Stimulated activated CD4-positive, alpha-beta T cell treated with anti-CD3 and anti-CD28 coated beads, Interleukin-1b, Interleukin-23, amount 100 ng/mL, for 48 hours (primary cell): ENCODE measurements at regions not wholly inside any gene's neighbourhood (a gene's known extent, or its start where the extent isn't known, plus 50 kb on each side); places are given as distances from the start of the nearest gene placed in this dataset.
A peak's percentile ranks its signal among the peaks of the same experiment; 100 is the strongest.
"Not testable (repeated sequence)": the region's sequence is repeated elsewhere in the genome, so short reads cannot be mapped to it uniquely, and the experiment has no call there.

Experiments used
- DNase-seq: peaks from one replicate; pipeline ENCODE4 v3.0.0-alpha.2; 2020

DNA sequence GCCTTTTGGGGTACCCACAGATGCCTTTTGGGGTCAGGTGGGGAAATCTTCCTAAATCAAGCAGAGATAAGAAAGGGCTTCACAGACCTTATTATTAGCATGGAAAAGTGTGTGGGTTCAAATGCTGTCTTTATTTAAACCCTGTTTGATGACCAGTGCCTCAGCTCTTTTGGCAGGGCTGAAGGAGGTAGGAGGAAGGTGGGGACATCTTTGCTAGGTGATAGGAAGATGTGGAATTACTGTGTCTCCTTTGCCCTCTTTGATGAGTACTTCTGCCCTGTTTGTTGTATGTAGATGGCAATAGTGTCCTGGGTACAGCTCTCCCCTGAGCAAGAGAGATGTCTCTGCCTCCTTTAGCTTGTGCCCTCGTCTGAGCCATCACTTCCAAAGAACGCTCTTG, 333.3 kb upstream of the ROPN1 start:
- DNase-seq = no peak

DNA sequence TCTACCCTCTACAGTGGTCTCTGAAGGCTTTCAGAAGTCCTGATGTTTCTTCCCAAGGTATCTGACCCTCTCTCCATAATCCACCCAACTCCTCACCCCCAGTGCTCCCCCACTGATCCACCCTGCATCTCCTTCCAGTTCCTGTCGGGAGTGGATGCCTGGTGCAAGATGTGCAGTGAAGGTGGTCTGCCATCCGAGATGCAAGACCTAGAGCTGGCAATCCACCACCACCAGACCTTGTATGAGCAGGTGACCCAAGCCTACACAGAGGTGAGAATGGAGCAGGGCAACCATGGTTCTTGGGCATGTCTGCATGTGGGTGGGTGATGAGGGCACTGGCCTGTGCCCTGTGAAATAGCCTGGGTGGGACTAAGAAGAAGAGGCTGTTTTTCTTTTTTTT, 337.8 kb upstream of the ROPN1 start:
- DNase-seq = no peak

DNA sequence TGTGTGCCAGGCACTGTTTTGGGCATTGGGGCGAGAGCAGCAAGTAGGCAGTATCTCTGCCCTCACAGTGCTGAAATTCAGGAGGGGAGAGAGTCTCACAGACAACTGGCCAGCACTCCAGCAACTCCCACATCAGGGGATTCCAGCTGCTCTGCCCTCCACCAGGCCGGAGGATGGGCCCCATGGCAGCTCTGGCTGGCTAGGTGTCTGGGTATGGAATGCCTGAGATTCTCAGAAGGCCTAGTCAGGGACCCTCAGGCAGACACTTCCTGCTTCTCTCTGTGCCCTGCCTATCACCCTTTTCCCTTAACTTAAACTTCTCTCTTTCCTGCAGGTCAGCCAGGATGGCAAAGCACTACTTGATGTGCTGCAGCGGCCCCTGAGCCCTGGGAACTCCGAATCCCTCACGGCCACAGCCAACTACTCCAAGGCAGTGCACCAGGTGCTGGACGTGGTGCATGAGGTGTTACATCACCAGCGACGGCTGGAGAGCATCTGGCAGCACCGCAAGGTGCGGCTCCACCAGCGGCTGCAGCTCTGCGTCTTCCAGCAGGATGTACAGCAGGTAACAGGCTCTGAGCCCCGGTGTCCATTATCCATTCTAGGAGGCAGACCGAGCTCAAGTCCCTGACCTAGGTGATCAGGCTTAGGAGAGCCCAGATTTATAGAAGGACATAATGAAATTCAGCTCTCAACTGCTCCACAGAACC, 342.2 kb upstream of the ROPN1 start:
- DNase-seq = no peak

DNA sequence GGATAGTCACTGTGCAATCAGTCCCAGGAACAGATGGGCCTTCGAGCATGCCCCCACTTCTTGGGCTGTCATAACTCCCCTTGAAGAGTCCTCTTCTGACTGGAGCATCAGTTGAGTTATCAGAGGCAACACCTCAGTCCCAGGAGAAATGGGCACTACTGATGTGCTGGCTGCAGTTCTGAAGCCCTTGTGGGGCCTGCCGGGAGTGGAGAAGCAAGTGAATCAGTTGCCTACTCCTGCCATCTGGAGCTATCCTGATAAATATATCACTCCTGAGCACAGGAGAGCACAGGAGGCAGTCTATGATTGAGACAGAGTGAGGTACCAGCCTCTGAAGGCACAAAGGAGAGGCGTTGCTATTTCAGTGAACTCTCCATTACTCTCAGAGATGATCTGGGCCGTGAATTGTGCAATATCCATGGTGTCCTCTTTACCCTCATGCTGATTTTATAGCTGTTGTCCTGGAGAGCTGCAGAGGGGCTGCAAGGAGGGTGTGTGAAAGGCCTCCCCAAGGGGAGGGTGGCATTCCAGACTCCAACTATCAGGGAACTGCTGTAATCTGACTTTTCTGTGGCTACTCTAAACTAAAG, 344.2 kb upstream of the ROPN1 start:
- no peak for DNase-seq

DNA sequence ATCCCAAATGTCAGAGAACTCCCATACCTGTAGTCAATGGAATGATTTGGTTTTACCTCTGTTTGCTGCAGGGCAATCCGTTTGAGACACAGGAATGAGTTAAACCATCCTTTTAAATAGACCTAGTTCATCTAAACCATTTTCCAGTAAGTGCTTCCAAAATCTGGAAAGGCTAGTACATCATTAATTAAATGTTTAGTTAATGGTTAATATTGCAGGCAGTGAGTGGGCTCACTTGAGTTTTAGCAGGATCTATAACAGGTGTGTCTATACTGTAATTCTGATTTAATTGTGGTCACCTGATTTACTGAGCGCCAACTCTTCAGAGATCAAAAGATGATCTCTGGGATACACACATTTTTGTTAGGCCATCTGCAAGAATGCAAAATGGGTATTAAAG, 353.9 kb upstream of the ROPN1 start:
- no peak for DNase-seq

DNA sequence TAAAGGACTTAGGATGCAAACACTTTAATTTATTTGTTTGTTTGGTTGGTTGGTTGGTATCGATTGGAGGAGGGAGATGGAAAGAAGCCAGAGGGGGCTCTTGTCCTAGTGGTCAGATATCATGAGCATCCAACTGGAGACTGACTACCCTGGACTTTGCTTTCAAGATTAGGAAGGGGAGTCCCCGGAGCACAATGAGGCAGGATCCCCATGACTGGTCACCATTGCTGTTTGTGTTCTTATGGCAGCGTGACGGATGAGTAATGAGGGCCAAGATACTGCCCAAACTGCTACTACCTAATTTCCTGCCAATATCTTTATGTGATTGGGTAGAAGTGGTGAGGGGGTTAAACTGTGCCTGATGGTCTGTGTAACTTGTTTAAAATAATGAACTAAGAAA, 354.6 kb upstream of the ROPN1 start:
- no peak for DNase-seq

DNA sequence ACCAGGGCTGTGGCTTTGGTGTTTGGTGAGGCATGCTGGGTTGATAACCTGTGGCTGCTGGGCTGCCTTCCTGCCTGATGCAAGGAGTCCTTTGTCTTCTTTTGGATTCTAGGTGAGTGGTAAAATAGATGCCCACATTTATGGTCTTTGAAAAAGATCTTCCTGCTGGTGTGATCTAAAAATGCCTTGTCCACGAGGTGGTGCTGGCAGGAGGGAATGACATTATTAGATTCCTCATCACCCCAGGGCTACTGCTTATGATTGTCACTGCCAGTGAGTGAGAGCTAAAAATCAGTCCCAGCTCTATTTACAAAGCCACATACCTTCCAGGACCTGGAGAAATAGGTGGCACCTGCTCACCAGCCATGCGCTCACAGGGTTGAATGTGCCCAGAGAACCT, 355.5 kb upstream of the ROPN1 start:
- DNase-seq = no peak

DNA sequence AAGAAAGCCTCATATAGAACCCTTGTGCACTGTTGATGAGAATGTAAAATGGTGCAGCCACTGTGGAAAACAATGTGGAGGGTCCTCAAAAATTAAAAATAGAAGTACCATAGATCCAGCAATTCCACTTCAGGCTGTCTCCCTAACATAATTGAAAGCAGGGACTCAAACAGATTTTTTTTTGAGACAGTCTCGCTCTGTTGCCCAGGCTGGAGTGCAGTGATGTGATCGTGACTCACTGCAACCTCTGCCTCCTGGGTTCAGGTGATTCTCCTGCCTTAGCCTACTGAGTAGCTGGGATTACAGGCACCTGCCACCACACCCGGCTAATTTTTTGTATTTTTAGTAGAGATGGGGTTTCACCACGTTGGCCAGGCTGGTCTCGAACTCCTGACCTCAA, 356.6 kb upstream of the ROPN1 start:
- not testable (repeated sequence) for DNase-seq

DNA sequence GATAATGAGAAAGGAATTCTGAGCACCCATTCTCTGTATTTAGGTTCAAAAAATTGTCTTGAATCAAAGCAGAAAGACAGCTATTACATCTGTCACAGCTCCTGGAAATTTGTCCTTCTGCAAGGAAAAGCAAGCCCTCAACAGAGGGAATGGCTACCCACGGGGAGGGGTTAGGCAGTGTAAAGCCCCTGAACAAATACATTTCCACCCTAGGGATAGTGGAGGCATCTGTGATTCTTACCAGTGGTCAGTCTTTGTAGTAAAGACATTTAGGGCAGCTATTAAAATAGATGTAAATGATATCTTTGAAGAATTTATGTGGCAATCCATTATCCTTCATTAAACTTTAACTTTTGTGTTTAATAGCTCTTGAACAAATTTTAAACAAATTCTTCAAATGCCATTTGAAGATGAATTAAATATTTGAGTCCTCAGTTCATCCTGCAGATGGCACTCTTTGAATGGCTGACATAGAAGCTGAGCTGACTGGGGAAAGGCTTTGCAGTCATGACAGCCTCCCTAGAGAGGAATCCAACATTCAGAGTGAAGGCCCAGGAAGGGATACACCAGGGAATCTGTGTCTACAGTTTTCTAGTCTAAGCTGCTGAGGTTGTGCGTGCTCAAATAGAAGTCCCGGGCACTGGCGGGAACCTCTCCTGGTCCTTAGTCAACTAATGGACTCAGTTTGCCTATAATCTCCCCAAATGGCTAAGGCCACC, 359.7 kb upstream of the ROPN1 start:
- no peak for DNase-seq

DNA sequence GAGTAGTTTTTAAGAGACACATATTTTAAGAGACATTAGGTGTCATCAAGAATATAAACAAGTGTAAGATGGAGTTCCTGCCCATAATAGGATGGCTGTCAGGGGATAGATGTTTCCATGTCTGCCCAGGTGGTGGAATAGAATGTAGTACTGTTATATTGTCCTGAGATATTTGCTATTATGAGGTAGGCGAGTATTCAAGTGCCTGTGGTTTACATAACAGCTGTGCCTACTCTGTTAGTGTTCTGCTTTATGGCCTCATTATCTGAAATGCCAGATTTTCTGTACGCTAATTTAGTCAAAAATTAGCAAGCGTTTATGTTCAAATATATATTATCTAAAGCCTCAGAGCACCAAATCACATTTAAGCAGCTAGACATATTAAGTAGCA, 360.2 kb upstream of the ROPN1 start:
- no peak for DNase-seq

DNA sequence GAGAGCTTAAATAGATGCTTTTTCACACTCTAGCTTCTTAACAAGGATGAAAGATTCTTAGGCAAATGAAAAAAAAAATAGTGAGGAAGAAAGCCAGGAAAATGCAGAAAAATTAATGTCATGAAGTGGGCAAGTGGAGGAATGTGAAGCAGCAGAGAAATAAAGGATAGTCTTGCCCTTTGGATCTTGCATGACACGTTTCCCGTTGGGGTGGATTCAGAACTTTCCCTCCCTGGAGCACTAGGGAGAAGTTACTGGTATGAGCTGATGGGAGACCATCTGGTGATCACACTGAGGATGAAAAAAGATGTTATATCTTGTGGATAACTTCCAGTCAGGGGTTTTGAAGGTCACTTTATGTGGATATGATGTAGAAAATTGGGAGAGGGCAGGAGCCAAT, 361.8 kb upstream of the ROPN1 start:
- no peak for DNase-seq

DNA sequence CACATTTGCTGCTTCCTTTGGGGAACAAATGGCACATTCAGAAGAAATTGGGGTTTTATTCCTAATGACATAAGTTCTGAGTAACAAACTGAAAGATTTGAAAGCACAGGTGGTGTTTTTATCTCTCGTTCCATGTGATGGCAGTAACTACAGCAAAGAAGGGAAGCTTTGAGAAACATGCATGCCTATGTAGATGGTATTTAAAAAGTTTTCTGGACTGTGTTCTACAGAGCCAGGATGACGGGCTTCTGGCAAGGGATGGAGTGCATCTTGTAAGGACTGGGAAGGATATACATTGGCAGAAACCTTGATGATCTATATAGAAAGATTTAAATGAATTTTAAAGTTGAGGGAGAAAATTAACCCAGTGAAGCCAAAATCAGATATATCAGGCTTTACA, 362.2 kb upstream of the ROPN1 start:
- no peak for DNase-seq

DNA sequence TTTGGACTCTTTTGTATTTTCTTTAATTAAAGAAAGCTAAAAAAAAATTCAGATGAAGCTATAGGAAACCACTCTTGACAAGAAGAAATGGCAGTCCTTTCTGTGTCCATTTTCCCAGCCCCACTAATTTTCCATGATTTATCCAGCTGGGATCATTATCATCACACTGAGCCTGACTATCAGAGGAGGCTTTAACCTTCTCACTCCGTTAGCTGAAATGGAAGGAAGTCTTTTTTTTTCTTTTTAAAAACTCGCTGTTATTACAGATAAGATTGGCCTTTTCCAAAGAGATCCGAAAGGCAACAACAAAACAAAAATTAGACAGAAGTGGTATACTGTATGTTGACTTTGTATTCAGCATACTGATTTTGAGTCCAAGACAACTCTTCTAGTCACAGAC, 366.2 kb upstream of the ROPN1 start:
- no peak for DNase-seq

DNA sequence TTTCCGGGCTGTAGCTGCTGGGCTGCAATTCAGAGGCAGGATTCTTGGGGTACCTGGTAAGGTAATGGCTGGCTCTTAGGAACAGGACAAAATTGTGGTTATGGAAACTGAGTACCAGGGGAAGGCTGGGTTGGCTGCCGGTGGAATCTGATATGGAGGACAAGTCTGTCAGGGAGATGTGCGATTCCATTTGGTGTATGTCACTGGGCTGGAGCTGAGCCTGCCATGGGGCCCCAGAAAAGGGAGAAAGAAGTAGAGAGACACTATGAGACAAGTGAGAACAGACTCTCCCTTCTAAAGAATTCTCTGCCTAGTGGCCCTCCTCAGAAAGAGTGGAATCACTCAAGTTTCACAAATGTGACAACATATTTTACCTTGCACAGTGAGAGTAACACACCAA, 368.2 kb upstream of the ROPN1 start:
- DNase-seq = no peak

DNA sequence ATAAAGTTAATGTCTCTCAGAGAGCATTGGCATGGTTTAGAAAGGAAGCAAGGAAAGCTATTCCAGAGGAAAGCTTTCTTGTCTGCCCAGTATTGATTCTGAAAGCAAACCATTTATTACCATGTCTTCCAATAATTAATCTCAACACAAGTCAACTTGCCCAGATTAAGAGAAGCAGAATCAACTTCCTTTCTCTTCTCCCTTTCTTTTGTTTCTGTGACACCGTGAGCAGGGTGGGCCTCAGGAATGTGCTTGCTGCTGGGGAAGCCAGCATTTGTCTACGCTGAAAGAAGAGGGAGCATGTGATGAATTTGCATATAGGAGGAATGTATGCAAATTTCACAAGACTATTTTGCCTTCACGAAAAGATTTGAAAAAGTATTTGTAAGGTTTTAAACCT, 368.6 kb upstream of the ROPN1 start:
- no peak for DNase-seq

DNA sequence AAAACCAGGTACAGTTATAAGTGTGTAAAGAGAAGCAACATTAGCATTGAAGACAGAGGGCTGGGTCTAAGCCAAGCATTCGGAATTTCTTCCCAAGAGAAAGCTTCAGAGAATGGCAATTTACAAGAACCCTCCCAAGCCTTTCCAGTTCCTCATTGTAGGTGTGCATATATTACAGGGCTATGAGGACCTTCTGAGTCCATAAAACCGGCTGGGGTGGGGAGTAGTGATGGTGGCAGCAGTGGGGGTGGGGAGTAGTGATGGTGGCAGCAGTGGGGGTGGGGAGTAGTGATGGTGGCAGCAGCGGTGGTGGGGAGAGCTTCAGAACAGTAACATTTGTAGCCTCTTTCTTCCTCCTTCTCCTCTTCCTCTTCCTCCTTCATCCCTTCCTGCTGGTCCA, 368.7 kb upstream of the UMPS start:
- DNase-seq = no peak

DNA sequence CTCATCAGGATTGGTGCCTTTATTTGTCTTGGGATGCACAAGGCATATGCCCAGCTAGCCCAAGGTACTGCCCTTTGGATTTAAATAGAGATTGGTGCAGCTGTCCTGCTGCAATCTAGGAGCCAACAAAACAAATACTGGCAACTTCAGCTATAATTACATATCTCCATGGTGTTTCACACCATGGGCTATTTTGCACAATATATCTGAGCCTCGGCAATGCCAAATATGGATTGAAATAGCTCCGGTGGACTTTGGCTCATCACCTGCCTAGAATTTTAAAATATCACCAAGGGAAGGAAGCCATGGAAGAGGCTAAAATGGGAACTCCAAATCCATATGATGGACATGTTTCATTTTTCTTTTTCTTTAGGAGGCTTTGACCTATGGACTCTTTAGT, 367.8 kb upstream of the UMPS start:
- no peak for DNase-seq

DNA sequence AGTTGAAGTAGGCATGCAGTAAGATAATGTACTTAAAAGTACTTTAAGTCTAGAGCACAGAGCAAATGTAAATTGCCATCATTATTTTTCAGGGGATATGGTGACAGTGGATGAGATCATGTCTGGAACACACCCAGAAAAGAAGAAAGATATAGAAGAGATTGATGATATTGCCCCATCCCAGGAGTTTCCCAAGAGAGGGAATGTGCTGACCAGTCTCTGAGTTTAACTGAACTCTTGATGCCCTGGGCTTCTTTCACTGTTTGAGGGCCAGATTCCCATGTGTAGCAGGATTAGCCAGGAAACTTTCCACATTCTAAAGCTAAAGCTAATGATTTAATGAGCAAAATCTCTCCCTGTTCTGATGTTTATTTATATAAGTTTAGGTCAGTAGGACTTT, 366.8 kb upstream of the UMPS start:
- no peak for DNase-seq

DNA sequence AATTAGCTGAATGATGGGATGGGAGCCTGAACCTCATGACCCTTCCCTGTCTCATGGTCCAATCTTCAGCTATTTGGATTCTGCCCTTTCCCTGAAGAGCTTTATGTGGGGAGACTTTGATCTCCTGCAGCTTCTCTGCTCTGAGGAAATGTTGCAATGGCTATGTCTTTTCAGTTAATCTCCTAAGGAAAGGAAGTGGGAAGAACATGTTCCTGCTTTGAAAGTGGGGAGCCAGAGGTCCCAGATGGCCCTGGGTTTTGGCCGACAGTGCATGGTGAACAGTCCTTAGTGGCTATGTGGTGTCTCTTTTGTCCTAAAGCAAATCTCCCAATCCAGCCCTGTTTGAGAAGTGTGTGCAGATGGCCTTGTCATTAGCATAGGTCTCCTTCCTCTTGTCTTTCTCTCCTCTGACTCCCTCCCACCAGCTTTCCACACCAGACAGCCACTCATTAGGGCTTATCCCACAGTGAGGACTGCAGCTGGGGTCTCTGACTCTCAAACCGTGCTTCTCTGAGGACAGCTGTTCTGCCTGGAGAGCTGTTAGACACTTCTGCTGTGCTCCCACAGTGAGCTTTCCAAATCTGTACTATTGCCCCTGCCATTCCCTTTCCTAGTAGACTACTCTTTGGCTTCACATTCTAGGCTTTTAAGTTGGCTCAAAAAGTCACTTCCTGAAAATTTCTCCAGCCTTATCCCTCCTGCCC, 365.8 kb upstream of the UMPS start:
- DNase-seq = no peak

DNA sequence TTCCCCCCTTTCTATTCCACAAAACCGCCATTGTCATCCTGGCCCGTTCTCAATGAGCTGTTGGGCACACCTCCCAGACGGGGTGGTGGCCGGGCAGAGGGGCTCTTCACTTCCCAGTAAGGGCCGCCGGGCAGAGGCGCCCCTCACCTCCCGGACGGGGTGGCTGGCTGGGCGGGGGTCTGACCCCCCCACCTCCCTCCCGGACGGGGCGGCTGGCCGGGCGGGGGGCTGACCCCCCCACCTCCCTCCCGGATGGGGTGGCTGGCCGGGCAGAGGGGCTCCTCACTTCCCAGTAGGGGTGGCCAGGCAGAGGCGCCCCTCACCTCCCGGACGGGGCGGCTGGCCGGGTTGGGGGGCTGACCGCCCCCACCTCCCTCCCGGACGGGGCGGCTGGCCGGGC, 363.6 kb upstream of the UMPS start:
- DNase-seq = not testable (repeated sequence)

DNA sequence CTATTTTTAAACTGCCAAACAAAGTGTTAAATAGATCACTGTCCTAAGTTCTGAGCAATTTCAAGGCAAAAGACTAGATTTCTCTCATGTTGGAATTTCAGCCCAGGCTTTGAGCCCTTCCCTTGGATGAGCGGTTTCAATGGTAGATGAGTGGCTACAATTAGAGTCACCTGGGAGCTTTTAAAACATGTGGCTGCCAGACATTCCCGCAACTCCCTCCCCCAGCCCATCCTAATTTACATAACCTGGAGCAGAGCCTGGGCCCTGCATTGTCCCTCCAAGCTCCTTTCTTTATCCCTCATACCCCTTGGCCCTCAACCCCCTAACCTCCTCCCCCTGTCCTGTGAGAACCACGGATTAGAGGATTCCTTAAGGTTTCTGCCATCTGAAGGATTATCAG, 357.5 kb upstream of the UMPS start:
- no peak for DNase-seq

DNA sequence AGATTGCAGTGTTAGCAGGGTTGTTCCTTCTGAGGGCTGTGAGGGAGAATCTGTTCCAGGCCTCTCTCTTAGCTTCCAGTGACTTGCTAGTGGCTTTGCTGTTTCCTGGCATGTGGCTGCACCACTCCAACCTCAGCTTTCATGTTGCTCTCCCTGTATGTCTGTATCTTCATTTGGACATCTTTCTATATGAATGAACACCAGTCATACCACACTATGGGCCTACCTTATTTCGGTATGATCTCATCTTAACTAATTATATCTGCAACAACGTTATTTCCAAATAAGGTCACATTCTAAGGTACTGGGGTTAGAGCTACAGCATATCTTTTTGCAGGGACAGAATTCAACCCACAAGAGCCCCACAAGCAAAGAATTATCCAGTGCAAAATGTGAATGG, 356.7 kb upstream of the UMPS start:
- peak; percentile 5 for DNase-seq

DNA sequence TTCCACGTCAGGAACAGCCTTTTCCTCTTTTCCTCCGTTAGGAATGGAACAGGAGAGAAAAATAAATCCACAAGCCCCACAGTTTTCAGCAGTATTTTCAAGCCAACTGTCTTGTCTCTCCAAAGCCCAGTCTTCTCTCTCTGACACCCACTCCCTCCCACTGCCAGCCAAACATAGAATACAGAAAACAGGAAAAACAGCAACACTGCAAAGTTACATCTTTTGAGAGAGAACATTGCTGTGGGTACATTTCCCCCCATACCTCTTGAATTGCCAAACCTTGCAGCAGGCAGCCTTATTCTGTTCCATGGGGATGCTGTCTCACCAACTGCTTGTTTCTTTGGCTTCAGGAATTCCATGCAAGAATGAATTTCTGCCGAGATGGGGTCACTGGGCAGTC, 355.7 kb upstream of the UMPS start:
- no peak for DNase-seq
